ENCODE measurements at regions not wholly inside any gene's neighbourhood (a gene's known extent, or its start where the extent isn't known, plus 50 kb on each side); places are given as distances from the start of the nearest gene placed in this dataset.

DNA sequence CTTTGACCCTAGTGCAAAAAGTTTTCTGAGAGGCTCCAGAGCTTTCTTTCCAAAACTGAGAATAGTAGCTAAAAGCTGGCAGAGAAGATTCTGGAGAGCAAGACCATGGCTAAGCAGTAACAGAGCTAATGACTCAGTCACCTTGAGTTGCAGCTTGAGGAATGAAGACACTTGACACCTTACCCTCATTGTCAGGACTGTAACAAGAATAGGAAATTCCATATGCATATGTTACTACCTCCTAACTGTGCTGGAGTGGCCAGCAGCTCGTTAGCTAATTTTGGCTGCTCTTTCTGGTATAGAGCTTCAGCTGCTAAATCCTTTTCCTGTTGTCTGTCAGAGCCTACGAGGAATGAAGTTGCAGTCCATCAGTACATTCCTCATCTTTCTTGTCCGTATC lies 68.6 kb upstream of the LHCGR start:
- H3K4me3 ChIP-seq (replicated peaks in 1 of 2; ENCODE audit: low read depth in 2 of 2, low read length in 2 of 2), result no peak overlapping the region
- no peak for DNase-seq (ENCODE audit: low read depth in 2 of 2)
- TF ChIP-seq, protein P1, sequence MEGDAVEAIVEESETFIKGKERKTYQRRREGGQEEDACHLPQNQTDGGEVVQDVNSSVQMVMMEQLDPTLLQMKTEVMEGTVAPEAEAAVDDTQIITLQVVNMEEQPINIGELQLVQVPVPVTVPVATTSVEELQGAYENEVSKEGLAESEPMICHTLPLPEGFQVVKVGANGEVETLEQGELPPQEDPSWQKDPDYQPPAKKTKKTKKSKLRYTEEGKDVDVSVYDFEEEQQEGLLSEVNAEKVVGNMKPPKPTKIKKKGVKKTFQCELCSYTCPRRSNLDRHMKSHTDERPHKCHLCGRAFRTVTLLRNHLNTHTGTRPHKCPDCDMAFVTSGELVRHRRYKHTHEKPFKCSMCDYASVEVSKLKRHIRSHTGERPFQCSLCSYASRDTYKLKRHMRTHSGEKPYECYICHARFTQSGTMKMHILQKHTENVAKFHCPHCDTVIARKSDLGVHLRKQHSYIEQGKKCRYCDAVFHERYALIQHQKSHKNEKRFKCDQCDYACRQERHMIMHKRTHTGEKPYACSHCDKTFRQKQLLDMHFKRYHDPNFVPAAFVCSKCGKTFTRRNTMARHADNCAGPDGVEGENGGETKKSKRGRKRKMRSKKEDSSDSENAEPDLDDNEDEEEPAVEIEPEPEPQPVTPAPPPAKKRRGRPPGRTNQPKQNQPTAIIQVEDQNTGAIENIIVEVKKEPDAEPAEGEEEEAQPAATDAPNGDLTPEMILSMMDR (IDR thresholded peaks at IDR 0.05; ENCODE audit: low read depth, low read length), result no peak

DNA sequence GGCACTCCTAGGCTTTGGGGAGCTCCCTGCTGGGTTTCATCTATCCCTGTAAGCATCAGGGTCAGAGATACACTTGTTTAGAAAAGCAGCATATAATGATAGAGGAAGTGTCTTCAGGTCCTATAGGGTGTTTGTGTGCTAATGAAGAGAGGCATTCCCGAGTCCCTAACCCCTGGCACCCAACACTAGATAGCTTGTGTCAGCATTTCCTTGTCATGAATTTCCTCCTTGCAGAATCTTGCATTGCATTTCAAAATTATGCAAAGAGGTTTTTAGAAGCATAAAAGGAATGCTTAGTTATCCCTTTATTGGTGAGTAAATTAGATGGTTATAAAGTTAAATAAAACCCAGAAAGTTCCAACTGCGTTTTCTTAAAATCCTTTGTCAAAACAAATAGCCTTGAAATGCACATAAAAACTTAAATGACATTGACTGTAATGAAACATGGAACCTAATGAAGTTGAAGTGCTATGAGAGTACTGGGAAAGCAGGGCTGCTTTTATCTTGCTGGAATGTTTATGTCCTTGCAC lies 63.7 kb upstream of the LHCGR start:
- DNase-seq (ENCODE audit: low read depth in 2 of 2), result no peak
- TF ChIP-seq, protein P1 (IDR thresholded peaks at IDR 0.05; ENCODE audit: low read depth, low read length), result no peak

DNA sequence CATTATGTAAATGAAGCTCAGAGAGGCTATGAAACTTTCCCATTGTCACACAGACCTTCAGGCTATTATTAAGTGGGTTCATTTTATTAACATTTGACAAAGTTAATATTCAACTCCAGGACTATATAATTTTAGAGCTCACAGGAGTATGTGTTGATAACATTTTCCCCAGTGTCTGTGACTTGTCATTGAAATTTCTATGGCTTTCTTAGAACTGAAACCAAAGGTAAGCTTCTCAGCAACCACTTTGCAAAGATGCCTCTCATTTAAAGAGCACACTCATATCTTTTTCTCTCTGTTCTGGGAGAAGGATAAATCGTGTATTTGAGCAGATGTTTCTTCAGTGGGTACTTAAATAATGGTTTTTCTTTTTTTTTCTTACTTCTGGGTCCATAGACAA lies 61.8 kb upstream of the LHCGR start:
- no peak overlapping the region for H3K4me3 ChIP-seq (replicated peaks in 1 of 2; ENCODE audit: low read depth in 2 of 2, low read length in 2 of 2)
- TF ChIP-seq, protein P1 (IDR thresholded peaks at IDR 0.05; ENCODE audit: low read depth, low read length), result no peak
- no peak for DNase-seq (ENCODE audit: low read depth in 2 of 2)

More for the DNA sequence above, 63.7 kb upstream of the LHCGR start:
- H3K4me3 ChIP-seq (replicated peaks in 1 of 2; ENCODE audit: low read depth in 2 of 2, low read length in 2 of 2), result no peak overlapping the region

DNA sequence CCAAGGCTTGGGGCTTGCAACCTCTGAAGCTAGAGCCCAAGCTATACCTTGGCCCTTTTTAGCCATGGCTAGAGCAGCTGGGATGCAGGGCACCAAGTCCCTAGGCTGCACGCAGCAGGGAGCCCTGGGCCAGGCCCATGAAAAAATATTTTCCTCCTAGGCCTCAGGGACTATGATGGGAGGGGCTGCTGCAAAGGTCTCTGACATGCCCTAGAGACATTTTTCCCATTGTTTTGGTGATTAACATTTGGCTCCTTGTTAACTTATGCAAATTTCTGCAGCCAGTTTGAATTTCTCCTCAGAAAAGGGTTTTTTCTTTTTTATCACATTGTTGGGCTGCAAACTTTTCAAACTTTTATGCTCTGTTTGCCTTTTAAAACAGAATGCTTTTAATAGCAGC lies 56.9 kb upstream of the LHCGR start:
- TF ChIP-seq, protein P1 (IDR thresholded peaks at IDR 0.05; ENCODE audit: low read depth, low read length), result no peak
- no peak for DNase-seq (ENCODE audit: low read depth in 2 of 2)
- no peak overlapping the region for H3K4me3 ChIP-seq (replicated peaks in 1 of 2; ENCODE audit: low read depth in 2 of 2, low read length in 2 of 2)

DNA sequence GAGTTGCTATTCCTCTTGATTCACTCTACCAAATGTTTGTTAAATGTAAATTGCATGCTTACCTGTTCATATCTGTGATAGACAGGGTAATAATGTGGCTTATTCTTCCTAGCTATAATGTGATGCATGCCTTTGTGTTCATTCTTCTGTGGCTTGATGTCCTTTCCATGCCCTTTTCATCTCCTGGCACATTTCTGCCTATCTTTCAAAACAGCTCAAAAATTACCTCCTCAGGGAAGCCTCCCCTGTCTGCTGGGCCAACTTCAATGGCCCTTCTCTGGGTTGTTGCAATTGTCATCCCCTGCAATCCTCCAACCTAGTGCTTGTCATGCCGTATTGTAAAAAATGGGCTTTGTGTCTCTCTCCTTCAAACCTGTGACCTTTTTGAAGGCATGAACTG lies 52.8 kb upstream of the LHCGR start:
- no peak for DNase-seq (ENCODE audit: low read depth in 2 of 2)
- TF ChIP-seq, protein P1 (IDR thresholded peaks at IDR 0.05; ENCODE audit: low read depth, low read length), result no peak
- H3K4me3 ChIP-seq (replicated peaks in 1 of 2; ENCODE audit: low read depth in 2 of 2, low read length in 2 of 2), result no peak overlapping the region

Data from cardiac fibroblast (primary cell).